Activated B cell treated with CpG ODN at 0.5 μM for 24 hours (primary cell): ENCODE measurements at regions not wholly inside any gene's neighbourhood (a gene's known extent, or its start where the extent isn't known, plus 50 kb on each side); places are given as distances from the start of the nearest gene placed in this dataset.

Experiments
- ATAC-seq: fragments of 200-7000 bp; cut with Tn5 transposase; one replicate; pipeline ENCODE4 v1.10.0; 2021; ENCODE audit warnings: low read depth, mild to moderate bottlenecking, moderate library complexity
- CTCF ChIA-PET: fragments of 350-600 bp; sonication (Branson Sonifier 250); formaldehyde crosslinking; loops from one replicate; lab custom pipeline; 2021; ENCODE audit warnings: antibody characterized with exemption; lab: Charles Lee
- POLR2A ChIA-PET: fragments of 350-600 bp; sonication (Branson Sonifier 250); formaldehyde crosslinking; loops from one replicate; lab custom pipeline; 2021; ENCODE audit warnings: antibody characterized with exemption; lab: Charles Lee
- DNase-seq: peaks from one replicate; pipeline ENCODE4 v3.0.0; 2022
- H3K27ac Mint-ChIP-seq: one replicate; pipeline ENCODE4 v1.8.0; 2020; ENCODE audit warnings: mixed read lengths
- H3K27me3 Mint-ChIP-seq: one replicate; pipeline ENCODE4 v1.8.0; 2021; ENCODE audit warnings: mixed read lengths
- H3K36me3 Mint-ChIP-seq: one replicate; pipeline ENCODE4 v1.8.0; 2021; ENCODE audit warnings: low read depth, mixed read lengths
- H3K4me1 Mint-ChIP-seq: one replicate; pipeline ENCODE4 v1.8.0; 2021; ENCODE audit warnings: mixed read lengths
- H3K4me3 Mint-ChIP-seq: one replicate; pipeline ENCODE4 v1.8.0; 2020; ENCODE audit warnings: mild to moderate bottlenecking, mixed read lengths
- H3K9me3 Mint-ChIP-seq: one replicate; pipeline ENCODE4 v1.8.0; 2020; ENCODE audit warnings: mixed read lengths
- CTCF ChIP-seq: fragments of 200-600 bp; IDR thresholded peaks from one replicate; pipeline ENCODE4 v1.8.0; 2022; ENCODE audit warnings: antibody characterized with exemption, mild to moderate bottlenecking
- intact Hi-C: fragments of 100-400 bp; cut with micrococcal nuclease; formaldehyde crosslinking; loops from one replicate; pipeline ENCODE4 v1.15.1; 2024

GRCh38 chr3:44033123-44033522 is 208.6 kb upstream of the TOPAZ1 start:
- H3K9me3 Mint-ChIP-seq = no peaks in the 10 kb centered on the region
- no peak overlapping the region for H3K4me3 Mint-ChIP-seq
- CTCF ChIA-PET = no interaction called here
- no peaks in the 10 kb centered on the region for H3K36me3 Mint-ChIP-seq
- ATAC-seq (no peak), DNase-seq (no peak)
- peaks cover 15% of the 10 kb centered on the region for H3K4me1 Mint-ChIP-seq
- intact Hi-C loops = no loop called here
- no peak for TF ChIP-seq CTCF
- no peaks in the 10 kb centered on the region for H3K27me3 Mint-ChIP-seq
- POLR2A ChIA-PET = no interaction called here
- no peak overlapping the region for H3K27ac Mint-ChIP-seq

DNA sequence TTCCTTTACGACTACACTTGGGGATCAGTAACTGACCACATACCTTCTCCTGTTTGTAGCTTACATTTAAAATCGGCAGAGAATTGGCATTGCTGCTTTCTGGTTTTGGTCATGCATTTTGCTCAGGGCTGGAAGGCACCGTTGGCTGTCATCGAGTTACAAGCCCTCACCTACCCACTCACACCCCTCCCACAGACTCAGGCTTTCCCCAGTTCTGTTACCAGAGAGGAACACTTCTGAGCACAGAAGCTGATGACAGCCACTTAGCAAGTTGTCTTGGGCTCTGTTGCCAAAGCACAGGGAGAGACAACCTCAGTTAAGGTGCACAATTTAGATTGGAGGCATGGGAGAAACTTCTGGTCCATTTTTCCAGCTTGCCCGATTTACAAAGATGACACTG is 204.8 kb upstream of the TOPAZ1 start:
- Mint-ChIP-seq H3K4me3 (no peak overlapping the region), H3K27me3 (no peaks in the 10 kb centered on the region), H3K4me1 (peaks cover 10% of the 10 kb centered on the region), H3K27ac (no peak overlapping the region), H3K36me3 (no peaks in the 10 kb centered on the region), H3K9me3 (no peaks in the 10 kb centered on the region)
- ATAC-seq = no peak
- no peak for DNase-seq
- intact Hi-C loops = loop anchor here (2.0 kb wide), 1 partner anchor 14 kb away; no protein-coding TSS in a partner anchor
- CTCF ChIA-PET = interaction anchor here (0.7 to 1.8 kb wide), 2 partner anchors 41 to 77 kb away, joined by 3 to 6 read pairs; no protein-coding TSS in a partner anchor
- TF ChIP-seq CTCF = no peak
- POLR2A ChIA-PET = no interaction called here

GRCh38 chr3:44039006-44039405 is 202.7 kb upstream of the TOPAZ1 start:
- Mint-ChIP-seq H3K36me3 (no peaks in the 10 kb centered on the region), H3K4me1 (peaks cover 30% of the 10 kb centered on the region)
- POLR2A ChIA-PET = no interaction called here

GRCh38 chr3:44041726-44042125 is 200.0 kb upstream of the TOPAZ1 start:
- ChIA-PET POLR2A (no interaction called here), CTCF (interaction anchor here (0.6 to 1.5 kb wide), 3 partner anchors 35 to 1997 kb away, joined by 3 read pairs; no protein-coding TSS in a partner anchor)
- intact Hi-C loops = no loop called here
- Mint-ChIP-seq H3K9me3 (no peaks in the 10 kb centered on the region), H3K36me3 (no peaks in the 10 kb centered on the region), H3K27ac (peak overlapping the region; percentile 38), H3K27me3 (no peaks in the 10 kb centered on the region), H3K4me3 (no peak overlapping the region), H3K4me1 (peaks cover 50% of the 10 kb centered on the region)
- no peak for ATAC-seq
- no peak for TF ChIP-seq CTCF
- DNase-seq = no peak

More at GRCh38 chr3:44039006-44039405, 202.7 kb upstream of the TOPAZ1 start:
- Mint-ChIP-seq H3K27ac (no peak overlapping the region), H3K4me3 (no peak overlapping the region), H3K27me3 (no peaks in the 10 kb centered on the region), H3K9me3 (no peaks in the 10 kb centered on the region)
- intact Hi-C loops = no loop called here
- ATAC-seq (no peak), DNase-seq (no peak)
- TF ChIP-seq CTCF = no peak
- CTCF ChIA-PET = no interaction called here

- Mint-ChIP-seq H3K36me3 (no peaks in the 10 kb centered on the region), H3K4me1 (peaks cover 57% of the 10 kb centered on the region), H3K4me3 (peak overlapping the region; percentile 60), H3K27ac (peak overlapping the region; percentile 62), H3K27me3 (no peaks in the 10 kb centered on the region), H3K9me3 (no peaks in the 10 kb centered on the region)
- ChIA-PET POLR2A (interaction anchor here (1.5 kb wide), 1 partner anchor 15 kb away, joined by 11 read pairs; no protein-coding TSS in a partner anchor), CTCF (interaction anchor here (0.6 to 1.5 kb wide), 2 partner anchors 15 to 47 kb away, joined by 3 to 5 read pairs; no protein-coding TSS in a partner anchor)
- ATAC-seq (peak; percentile 40), DNase-seq (no peak)
- intact Hi-C loops = no loop called here
- TF ChIP-seq CTCF = no peak
Observed at GRCh38 chr3:44042772-44043171, 198.9 kb upstream of the TOPAZ1 start.
